ENCODE measurements at regions not wholly inside any gene's neighbourhood (a gene's known extent, or its start where the extent isn't known, plus 50 kb on each side); places are given as distances from the start of the nearest gene placed in this dataset.

GRCh38 chr11:109302591-109303334, 119.2 kb upstream of the C11orf87 start:
- DNase-seq = no peak
- Mint-ChIP-seq H3K27ac (no peak overlapping the region), H3K4me1 (ENCODE audit: low read depth in 2 of 2) (no peaks in the 10 kb centered on the region), H3K27me3 (no peaks in the 10 kb centered on the region), H3K4me3 (no peak overlapping the region), H3K9me3 (peaks cover 5 to 11% of the 10 kb centered on the region in 2 donors), H3K36me3 (ENCODE audit: insufficient read depth) (no peaks in the 10 kb centered on the region)
- ATAC-seq (replicated peaks) = no peak

- no peak overlapping the region for H3K4me3 Mint-ChIP-seq
- ATAC-seq (replicated peaks) (no peak), DNase-seq (no peak)
- no peak overlapping the region for H3K27ac Mint-ChIP-seq
- H3K4me1 Mint-ChIP-seq (ENCODE audit: low read depth in 2 of 2) = no peaks in the 10 kb centered on the region
- H3K36me3 Mint-ChIP-seq (ENCODE audit: insufficient read depth) = no peaks in the 10 kb centered on the region
- no peaks in the 10 kb centered on the region for H3K27me3 Mint-ChIP-seq
- peaks cover 5 to 11% of the 10 kb centered on the region in 2 donors for H3K9me3 Mint-ChIP-seq
Measured at GRCh38 chr11:109303342-109303741, 118.6 kb upstream of the C11orf87 start.

GRCh38 chr11:109304159-109304558, 117.8 kb upstream of the C11orf87 start:
- peaks cover 5 to 11% of the 10 kb centered on the region in 2 donors for H3K9me3 Mint-ChIP-seq
- H3K36me3 Mint-ChIP-seq (ENCODE audit: insufficient read depth) = no peaks in the 10 kb centered on the region
- no peak overlapping the region for H3K4me3 Mint-ChIP-seq
- H3K27me3 Mint-ChIP-seq = no peaks in the 10 kb centered on the region
- H3K4me1 Mint-ChIP-seq (ENCODE audit: low read depth in 2 of 2) = no peaks in the 10 kb centered on the region
- no peak for ATAC-seq (replicated peaks)
- no peak overlapping the region for H3K27ac Mint-ChIP-seq
- no peak for DNase-seq

GRCh38 chr11:109305009-109305408, 117.0 kb upstream of the C11orf87 start:
- ATAC-seq (replicated peaks) (no peak), DNase-seq (no peak)
- Mint-ChIP-seq H3K27ac (no peak overlapping the region), H3K4me3 (no peak overlapping the region), H3K27me3 (no peaks in the 10 kb centered on the region), H3K4me1 (ENCODE audit: low read depth in 2 of 2) (no peaks in the 10 kb centered on the region), H3K9me3 (peaks cover 4 to 5% of the 10 kb centered on the region in 2 donors), H3K36me3 (ENCODE audit: insufficient read depth) (no peaks in the 10 kb centered on the region)

- DNase-seq (no peak), ATAC-seq (replicated peaks) (no peak)
- H3K4me3 Mint-ChIP-seq = no peak overlapping the region
- no peaks in the 10 kb centered on the region for H3K27me3 Mint-ChIP-seq
- H3K4me1 Mint-ChIP-seq (ENCODE audit: low read depth in 2 of 2) = no peaks in the 10 kb centered on the region
- H3K27ac Mint-ChIP-seq = no peak overlapping the region
- no peaks in the 10 kb centered on the region for H3K36me3 Mint-ChIP-seq (ENCODE audit: insufficient read depth)
- peaks cover 0 to 5% of the 10 kb centered on the region in 2 donors for H3K9me3 Mint-ChIP-seq
Measured at GRCh38 chr11:109306322-109306721, 115.7 kb upstream of the C11orf87 start.

- Mint-ChIP-seq H3K4me1 (ENCODE audit: low read depth in 2 of 2) (no peaks in the 10 kb centered on the region), H3K9me3 (peaks cover 0 to 5% of the 10 kb centered on the region in 2 donors), H3K27ac (no peak overlapping the region), H3K4me3 (no peak overlapping the region), H3K27me3 (no peaks in the 10 kb centered on the region), H3K36me3 (ENCODE audit: insufficient read depth) (no peaks in the 10 kb centered on the region)
- no peak for DNase-seq
- no peak for ATAC-seq (replicated peaks)
Measured at GRCh38 chr11:109307366-109307765, 114.6 kb upstream of the C11orf87 start.

- Mint-ChIP-seq H3K36me3 (ENCODE audit: insufficient read depth) (no peaks in the 10 kb centered on the region), H3K27ac (no peak overlapping the region), H3K4me3 (no peak overlapping the region), H3K27me3 (no peaks in the 10 kb centered on the region), H3K9me3 (peaks cover 0 to 3% of the 10 kb centered on the region in 2 donors), H3K4me1 (ENCODE audit: low read depth in 2 of 2) (no peaks in the 10 kb centered on the region)
- DNase-seq = no peak
- no peak for ATAC-seq (replicated peaks)
Measured at GRCh38 chr11:109308551-109308950, 113.4 kb upstream of the C11orf87 start.

- Mint-ChIP-seq H3K4me3 (no peak overlapping the region), H3K27me3 (no peaks in the 10 kb centered on the region), H3K36me3 (ENCODE audit: insufficient read depth) (no peaks in the 10 kb centered on the region), H3K9me3 (peaks cover 0 to 3% of the 10 kb centered on the region in 2 donors), H3K27ac (no peak overlapping the region), H3K4me1 (ENCODE audit: low read depth in 2 of 2) (no peaks in the 10 kb centered on the region)
- ATAC-seq (replicated peaks) (no peak), DNase-seq (no peak)
Measured at GRCh38 chr11:109309153-109309552, 112.8 kb upstream of the C11orf87 start.

GRCh38 chr11:109317726-109318125, 104.3 kb upstream of the C11orf87 start:
- DNase-seq (no peak), ATAC-seq (replicated peaks) (no peak)
- no peak overlapping the region for H3K27ac Mint-ChIP-seq
- no peaks in the 10 kb centered on the region for H3K36me3 Mint-ChIP-seq (ENCODE audit: insufficient read depth)
- H3K27me3 Mint-ChIP-seq = no peaks in the 10 kb centered on the region
- H3K4me1 Mint-ChIP-seq (ENCODE audit: low read depth in 2 of 2) = no peaks in the 10 kb centered on the region
- H3K4me3 Mint-ChIP-seq = no peak overlapping the region
- peaks cover 5 to 7% of the 10 kb centered on the region in 2 donors for H3K9me3 Mint-ChIP-seq

GRCh38 chr11:109320595-109320994, 101.4 kb upstream of the C11orf87 start:
- Mint-ChIP-seq H3K27ac (no peak overlapping the region), H3K9me3 (peaks cover 5 to 7% of the 10 kb centered on the region in 2 donors), H3K4me1 (ENCODE audit: low read depth in 2 of 2) (no peaks in the 10 kb centered on the region), H3K27me3 (no peaks in the 10 kb centered on the region), H3K36me3 (ENCODE audit: insufficient read depth) (no peaks in the 10 kb centered on the region), H3K4me3 (no peak overlapping the region)
- DNase-seq (no peak), ATAC-seq (replicated peaks) (no peak)

GRCh38 chr11:109326781-109327180, 95.2 kb upstream of the C11orf87 start:
- Mint-ChIP-seq H3K4me1 (ENCODE audit: low read depth in 2 of 2) (no peaks in the 10 kb centered on the region), H3K9me3 (peaks cover 0 to 4% of the 10 kb centered on the region in 2 donors), H3K36me3 (ENCODE audit: insufficient read depth) (no peaks in the 10 kb centered on the region), H3K27ac (no peak overlapping the region), H3K27me3 (no peaks in the 10 kb centered on the region), H3K4me3 (no peak overlapping the region)
- DNase-seq = no peak
- no peak for ATAC-seq (replicated peaks)

GRCh38 chr11:109329716-109330115, 92.3 kb upstream of the C11orf87 start:
- ATAC-seq (replicated peaks) (no peak), DNase-seq (no peak)
- H3K36me3 Mint-ChIP-seq (ENCODE audit: insufficient read depth) = no peaks in the 10 kb centered on the region
- no peak overlapping the region for H3K27ac Mint-ChIP-seq
- no peaks in the 10 kb centered on the region for H3K4me1 Mint-ChIP-seq (ENCODE audit: low read depth in 2 of 2)
- H3K27me3 Mint-ChIP-seq = no peaks in the 10 kb centered on the region
- no peak overlapping the region for H3K4me3 Mint-ChIP-seq
- peaks cover 0 to 5% of the 10 kb centered on the region in 2 donors for H3K9me3 Mint-ChIP-seq

- no peak overlapping the region for H3K4me3 Mint-ChIP-seq
- H3K9me3 Mint-ChIP-seq = peaks cover 3 to 8% of the 10 kb centered on the region in 2 donors
- no peaks in the 10 kb centered on the region for H3K36me3 Mint-ChIP-seq (ENCODE audit: insufficient read depth)
- no peak overlapping the region for H3K27ac Mint-ChIP-seq
- H3K4me1 Mint-ChIP-seq (ENCODE audit: low read depth in 2 of 2) = no peaks in the 10 kb centered on the region
- ATAC-seq (replicated peaks) (no peak), DNase-seq (no peak)
- H3K27me3 Mint-ChIP-seq = no peaks in the 10 kb centered on the region
Measured at GRCh38 chr11:109338131-109338530, 83.9 kb upstream of the C11orf87 start.

- H3K36me3 Mint-ChIP-seq (ENCODE audit: insufficient read depth) = no peaks in the 10 kb centered on the region
- H3K9me3 Mint-ChIP-seq = peaks cover 3 to 15% of the 10 kb centered on the region in 2 donors
- no peak overlapping the region for H3K4me3 Mint-ChIP-seq
- ATAC-seq (replicated peaks) = no peak
- DNase-seq = no peak
- H3K4me1 Mint-ChIP-seq (ENCODE audit: low read depth in 2 of 2) = no peaks in the 10 kb centered on the region
- H3K27ac Mint-ChIP-seq = no peak overlapping the region
- no peaks in the 10 kb centered on the region for H3K27me3 Mint-ChIP-seq
Measured at GRCh38 chr11:109342261-109342660, 79.7 kb upstream of the C11orf87 start.

All from effector memory CD8-positive, alpha-beta T cell (primary cell).